ENCODE measurements at regions not wholly inside any gene's neighbourhood (a gene's known extent, or its start where the extent isn't known, plus 50 kb on each side); places are given as distances from the start of the nearest gene placed in this dataset.
"Not testable (repeated sequence)": the region's sequence is repeated elsewhere in the genome, so short reads cannot be mapped to it uniquely, and the experiment has no call there.

DNA sequence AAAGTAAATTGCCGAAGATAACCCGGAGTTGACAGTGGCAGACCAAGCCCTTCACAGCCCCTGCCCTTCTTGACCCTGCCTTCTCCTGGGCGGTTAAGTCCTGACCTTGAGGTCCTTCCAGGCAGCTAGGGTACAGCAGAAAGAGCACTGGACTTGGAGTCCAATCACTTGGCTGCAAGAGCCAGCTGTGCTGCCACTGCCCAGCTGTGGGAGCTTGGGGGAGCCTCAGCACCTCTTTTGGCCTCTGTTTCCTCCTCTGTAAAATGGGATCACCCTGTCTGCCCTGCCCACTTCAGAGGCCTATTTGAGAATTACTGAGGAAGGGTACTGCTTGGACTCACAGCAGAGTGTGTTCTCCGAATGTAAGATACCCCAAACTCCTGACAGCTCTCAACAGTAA, 66.2 kb upstream of the SMAD6 start:
- DNase-seq, result no peak

DNA sequence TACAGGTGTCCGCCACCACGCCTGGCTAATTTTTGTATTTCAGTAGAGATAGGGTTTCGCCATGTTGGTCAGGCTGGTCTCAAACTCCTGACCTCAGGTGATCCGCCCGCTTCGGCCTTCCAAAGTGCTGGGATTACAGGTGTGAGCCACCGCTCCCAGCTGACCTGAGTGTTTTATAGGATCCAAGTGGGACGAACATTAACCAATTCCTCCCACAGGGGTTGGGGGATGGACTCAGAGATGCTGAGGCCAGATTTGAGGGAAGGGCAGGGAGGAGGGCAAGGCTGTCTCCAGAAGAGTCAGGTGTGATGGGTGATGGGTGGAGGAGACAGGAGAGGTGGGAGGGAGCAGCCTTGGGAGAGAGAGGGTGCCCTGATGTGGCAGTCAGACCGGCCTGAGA, 65.0 kb upstream of the SMAD6 start:
- not testable (repeated sequence) for DNase-seq

DNA sequence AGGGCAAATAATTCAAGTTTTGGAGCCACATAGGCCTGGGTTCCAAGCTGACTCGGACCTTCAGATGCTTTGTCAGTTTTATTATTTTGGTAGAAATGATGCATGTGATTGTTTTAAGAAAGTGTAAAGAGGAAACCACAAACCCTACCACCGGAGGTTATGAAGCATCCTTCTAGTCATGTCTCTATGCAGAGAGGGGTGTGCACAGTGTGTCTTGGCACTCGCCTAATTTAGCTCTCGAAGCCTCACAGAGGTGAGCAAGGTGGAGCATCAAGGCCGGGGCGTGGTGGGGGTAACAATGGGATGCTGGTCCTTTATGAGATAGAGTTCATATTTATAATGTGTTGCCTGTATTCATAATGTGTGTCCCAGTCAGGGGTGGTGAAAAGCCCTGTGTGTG, 63.7 kb upstream of the SMAD6 start:
- no peak for DNase-seq

DNA sequence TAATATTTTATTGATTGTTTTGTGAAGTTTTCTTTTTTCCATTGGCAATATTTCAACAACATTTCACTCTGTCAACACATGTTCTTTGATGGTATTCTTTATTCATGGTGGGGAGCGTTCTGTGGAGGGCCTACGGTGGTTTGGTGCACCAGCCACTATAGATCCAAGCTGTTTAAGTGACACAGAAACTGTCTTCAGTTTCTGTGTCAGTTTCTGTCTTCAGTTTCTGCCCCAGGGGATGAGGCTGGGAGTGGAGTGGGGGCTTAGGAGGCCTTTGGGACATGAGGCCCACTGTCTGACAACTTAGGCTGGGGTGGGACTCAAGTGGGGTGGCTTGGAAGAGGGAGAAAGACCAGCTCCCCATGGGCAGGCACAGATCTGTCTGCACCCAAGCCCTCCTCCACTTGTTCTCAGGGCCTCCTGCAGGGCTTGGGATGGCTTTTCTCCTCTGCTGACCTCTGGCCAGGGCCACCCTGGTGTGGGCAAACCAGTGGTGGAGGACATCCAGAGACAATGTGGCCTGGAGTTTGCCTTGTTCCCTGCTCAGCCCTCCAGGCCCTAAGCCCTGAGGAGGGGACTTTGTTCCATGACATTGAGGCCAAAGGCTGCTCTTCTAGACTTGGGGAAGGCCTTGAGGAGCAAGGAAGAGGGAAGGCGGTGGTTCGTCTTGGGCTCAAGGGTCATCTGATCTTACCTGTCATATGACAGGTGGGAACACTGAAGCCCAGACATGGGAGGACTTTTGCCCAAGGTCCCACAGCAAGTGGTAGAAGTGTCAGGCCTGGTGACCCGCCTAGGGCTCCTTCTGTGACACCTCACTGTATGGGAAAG, 60.3 kb upstream of the SMAD6 start:
- DNase-seq, result no peak

DNA sequence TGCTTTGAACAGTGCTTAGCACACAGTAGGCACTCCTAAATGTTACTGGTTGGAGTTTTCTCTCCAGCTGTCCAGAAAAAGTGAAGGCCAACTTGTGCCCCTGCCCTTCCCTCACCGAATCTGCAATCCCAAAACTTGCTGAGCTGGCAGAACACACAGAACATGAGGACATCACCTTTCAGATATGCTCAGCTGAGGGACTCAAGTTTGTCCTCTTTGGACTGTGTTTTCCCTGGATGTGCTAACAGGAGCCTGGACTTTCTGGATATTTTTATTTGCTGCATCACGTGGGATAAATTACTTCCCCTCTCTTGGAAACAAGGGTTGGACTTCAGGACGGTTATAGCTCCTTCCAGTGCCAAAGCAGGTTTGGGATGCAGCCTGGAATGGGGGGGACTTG, 59.5 kb upstream of the SMAD6 start:
- DNase-seq, result no peak

DNA sequence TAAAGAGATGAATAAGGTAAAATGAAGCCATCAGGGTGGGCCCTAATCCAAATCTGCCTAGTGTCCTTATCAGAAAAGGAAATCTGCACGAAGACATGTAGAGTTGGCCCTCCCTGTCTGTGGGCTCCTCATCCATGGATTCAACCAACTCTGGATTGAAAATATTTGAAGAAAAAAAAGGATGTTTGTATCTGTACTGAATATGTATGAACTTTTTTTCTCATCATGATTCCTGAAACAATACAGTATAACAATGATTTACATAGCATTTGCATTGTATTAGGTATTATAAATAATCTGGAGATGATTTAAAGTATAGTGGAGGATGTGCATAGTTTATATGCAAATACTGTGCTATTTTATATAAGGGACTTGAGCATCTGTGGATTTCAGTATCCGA, 59.0 kb upstream of the SMAD6 start:
- DNase-seq, result no peak

DNA sequence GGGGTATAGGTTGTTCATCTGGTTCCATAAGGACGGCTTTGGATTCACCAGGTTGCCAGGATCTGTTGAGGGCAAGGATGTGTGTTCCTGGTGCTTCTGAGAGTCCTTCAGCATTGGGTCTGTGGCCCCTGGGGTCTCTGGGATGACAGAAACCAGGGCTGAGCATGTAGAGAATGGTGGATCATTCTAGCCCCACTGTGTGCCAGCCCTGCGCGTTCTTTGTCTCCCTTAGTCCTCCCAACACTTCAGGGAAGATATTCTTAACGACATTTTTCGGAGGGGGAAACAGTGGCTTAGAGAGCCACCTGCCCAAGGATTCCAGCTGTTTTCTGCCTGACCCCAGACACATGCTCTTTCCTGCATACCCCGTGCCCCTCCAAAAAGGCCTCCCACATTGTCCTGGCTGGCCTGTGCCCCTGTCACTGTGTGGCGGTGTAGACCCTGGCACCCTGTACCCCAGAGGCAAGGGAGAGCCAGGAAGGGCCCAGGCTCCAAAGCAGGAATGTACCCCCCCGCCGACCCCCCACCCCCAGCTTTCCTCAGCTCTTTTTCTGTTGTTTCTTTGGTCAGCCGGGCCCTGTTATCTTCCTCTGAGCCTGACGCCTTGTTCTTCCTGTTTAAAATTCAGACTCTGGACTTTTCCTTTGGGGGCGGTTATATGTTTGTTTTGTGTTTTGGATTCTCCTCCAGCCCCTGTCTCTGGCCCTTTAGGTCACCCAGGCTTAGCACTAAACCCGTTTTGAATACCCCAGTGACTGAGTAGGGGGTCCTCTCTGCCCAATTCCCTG, 57.8 kb upstream of the SMAD6 start:
- no peak for DNase-seq

DNA sequence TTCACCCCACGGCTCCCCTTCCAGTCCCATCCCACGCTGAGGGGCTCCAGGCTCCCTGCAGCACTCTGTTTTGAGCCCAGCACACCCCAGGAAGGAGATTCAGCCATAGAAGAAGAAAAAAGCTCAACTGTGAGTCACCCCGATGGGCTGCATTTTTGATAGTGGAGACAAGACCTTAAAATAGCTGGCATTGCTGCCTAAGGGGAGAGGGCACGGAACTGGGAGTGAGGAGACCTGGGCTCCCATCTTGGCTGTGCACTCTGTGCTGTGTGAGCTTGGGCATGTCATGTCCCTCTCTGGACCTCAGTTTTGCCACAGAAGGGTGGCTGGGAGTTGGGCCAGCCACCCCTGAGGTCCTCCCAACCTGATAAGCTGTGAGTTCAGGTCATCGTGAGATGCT, 57.2 kb upstream of the SMAD6 start:
- DNase-seq, result no peak

DNA sequence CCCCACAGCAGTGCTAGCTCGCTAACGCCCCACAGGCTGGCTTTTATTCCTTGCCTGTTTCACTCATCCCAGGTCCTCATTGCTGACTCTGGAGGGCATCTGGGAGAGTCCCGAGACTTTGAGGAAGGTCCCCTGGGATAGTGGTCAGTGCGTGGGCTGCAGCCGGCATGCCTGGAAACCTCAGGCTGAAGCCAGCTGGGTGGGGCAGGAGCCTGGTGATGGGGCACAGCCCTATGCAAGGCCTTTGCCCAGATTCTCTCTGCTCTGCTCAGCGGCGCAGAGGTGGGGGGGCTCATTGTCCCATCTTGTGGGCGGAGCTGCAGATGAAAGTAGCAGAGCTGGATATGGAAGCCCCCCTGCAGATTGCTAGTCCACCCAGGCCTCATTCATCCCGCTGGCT, 55.7 kb upstream of the SMAD6 start:
- DNase-seq, result no peak

DNA sequence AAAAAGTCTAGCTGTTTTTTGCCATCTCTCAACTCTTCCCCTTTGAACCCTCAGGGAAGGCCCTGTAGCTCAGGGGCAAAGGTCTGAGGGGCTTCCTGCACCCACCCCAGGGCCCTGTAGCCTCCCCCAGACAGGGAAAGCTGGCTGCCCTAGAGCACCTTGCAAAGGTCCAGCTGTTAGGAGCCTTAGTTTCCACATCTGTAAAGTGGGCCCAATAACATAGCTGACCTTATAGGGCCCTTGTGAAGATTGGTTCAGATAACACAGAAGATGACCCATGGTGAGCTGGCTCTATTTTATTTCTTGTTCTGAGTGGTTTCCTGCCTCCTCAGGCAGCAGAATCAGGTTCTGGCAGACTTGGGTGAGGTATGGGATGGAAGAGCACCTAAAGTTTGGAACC, 55.2 kb upstream of the SMAD6 start:
- no peak for DNase-seq

DNA sequence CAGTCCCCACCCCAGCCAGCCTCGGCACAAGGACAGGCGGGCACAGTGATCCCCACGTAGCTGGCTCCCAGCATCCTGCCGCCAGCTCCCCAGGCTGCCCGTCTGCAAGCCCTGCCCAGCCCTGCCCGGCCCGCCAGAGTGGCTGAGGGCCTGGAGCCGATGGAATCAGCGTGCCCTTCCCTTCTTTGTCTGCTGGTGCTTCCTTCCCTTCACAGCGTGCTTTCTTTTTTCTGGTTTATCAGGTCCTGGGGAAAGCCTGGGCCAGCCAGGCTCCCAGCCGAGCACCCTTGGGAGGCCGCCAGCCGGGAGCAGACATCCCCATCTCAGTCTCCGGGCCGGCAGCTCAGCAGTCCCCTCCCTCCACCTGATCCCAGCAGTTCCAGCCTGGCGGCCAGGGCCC, 54.7 kb upstream of the SMAD6 start:
- DNase-seq, result no peak

DNA sequence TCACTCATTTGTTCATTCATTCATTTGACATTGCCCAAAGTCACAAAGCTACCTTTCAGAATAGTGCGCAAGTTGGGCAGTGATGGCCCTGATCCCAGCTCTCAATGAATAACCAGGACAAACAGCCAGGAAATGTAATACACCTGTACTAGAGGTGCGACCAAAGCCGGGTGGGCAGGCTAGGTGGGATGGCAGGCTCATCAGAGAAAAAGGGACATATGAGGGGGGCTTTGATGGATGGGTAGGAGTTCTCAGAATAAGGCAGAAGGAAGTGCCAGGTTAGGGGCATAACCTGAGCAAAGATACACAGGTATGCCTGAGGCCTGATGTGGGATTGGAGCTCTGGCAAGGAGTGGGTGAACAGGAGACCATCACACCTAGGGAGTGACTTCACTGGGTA, 53.4 kb upstream of the SMAD6 start:
- no peak for DNase-seq

DNA sequence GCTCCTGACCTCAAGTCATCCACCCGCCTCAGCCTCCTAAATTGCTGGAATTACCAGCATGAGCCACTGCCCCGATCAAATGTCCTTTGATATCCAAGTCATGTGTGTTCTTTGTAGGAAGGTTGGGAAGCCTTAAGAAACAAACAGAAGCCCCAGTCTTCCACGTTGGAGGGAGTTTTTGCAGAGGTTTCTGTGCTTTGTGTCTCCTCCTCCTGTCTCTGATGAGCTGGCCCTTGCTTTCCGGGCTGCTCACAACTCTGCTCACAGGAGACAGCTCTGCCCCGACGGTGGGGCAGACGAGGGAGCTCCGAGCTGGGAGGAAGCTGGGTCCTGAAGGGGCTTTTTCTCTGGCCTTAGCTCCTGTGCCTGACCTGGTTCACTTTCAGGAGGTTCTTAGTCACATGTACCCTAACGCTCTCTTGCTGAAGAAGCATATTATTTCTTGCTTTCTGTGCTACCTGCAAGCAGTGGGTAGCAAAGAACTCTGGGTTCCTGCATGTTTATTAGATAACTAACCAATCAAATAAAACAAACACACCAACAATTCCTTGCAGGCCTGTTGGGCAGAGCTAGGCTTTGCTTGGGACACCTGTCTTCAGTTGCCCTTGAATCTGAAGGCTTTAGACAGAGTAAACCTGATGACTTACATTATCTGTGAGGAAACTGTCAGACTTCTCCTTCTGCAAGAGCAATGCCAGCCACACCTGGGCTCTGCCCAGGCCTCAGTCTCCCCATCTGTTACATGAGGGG, 52.6 kb upstream of the SMAD6 start:
- no peak for DNase-seq

DNA sequence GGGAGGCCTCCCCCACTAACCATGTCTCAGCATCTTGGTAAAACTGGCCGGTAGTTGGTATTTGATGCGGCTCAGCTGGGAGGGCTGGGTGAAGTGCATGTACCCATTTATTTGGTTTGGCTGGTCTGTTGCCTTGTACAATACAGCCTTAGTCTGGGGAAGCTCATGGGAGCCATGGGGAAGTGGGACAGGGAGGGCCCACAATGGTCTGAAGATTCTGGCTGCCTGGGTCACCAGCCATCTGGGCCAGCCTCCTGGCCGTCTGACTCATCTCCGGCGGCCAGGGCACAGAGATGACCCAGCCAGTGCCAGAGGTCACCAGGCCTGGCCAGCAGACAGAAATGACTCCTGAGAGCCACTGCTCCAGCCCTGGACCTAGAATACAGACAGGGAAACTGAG, 51.6 kb upstream of the SMAD6 start:
- peak in 1 of 2 donors; percentile 20 for DNase-seq

DNA sequence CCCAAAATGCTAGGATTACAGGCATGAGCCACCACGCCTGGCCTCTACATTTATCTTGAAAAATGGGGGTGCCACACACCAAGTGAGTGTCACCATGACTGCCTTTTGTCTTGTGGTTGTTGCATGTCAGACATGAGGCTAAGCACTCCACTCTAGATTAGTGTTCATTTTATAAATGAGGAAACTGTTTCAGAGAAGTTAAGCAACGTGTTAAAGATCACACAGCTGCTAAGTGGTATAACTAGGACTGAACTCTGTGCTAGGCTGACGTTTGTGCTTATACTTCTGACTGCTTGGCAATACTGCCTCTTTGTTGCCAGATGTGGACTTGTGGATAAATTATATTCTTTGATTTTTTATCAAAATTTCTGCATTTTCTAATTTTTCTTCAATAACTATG, 50.8 kb upstream of the SMAD6 start:
- no peak for DNase-seq

DNA sequence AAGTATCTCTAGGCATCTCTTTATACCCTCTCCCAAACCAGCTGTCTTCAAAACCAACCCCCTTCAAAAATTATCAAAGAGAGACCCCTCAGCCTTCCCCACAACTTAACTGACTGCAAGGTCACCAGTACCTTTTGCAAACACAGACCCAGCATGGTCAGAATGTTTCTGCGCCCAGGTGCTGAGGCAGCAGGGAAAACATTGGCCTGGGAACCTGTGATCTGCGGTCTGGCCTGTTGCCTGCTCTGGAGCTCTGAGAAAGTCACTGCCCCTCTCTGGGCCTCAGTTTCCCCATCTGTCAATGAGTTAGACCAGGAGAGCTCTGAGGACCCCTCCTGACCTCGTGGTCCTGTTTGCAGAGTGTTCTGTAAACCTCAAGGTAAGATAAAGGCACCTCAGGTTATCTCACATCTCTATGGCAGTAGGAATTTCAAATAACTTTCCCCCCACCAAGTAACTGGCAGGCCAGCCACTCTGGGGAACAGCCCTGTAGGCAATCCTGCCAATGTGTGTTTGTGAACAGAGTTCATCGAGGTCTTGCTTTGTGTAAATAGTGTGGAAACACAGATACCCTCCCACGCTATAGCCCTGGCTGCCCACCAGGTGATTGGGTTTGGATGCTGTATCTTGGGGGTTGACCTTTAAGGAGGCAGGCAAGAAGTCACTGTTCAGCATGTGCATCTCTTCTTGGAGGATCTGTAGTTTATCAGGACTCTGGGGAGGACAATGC, 50.0 kb upstream of the SMAD6 start:
- no peak for DNase-seq

All from CD4-positive, alpha-beta T cell treated with Interleukin-1 beta for 1 hour (primary cell).